Fibroblast of lung (primary cell): ENCODE measurements at regions not wholly inside any gene's neighbourhood (a gene's known extent, or its start where the extent isn't known, plus 50 kb on each side); places are given as distances from the start of the nearest gene placed in this dataset.

Source experiments
- DNase-seq, 2 donors: peaks; one replicate each; pipeline versions ENCODE4 v3.0.0 to v3.0.0-alpha.2; 2010; ENCODE audit warnings: low read depth in 2 of 2
- H2AFZ ChIP-seq: 2 replicates; pipeline ENCODE4 v1.5.1; 2012; ENCODE audit warnings: low read length, control low read depth, inconsistent platforms
- H3K27ac ChIP-seq: 2 replicates; pipeline ENCODE4 v1.5.1; 2011; ENCODE audit warnings: low read length, control low read depth; ENCODE audit not compliant: insufficient read depth
- H3K27me3 ChIP-seq: 2 replicates; pipeline ENCODE4 v1.5.1; 2011; ENCODE audit warnings: mild to moderate bottlenecking, low read length; ENCODE audit not compliant: control insufficient read depth, insufficient read depth
- H3K36me3 ChIP-seq: 2 replicates; pipeline ENCODE4 v1.5.1; 2011; ENCODE audit warnings: low read length; ENCODE audit not compliant: control insufficient read depth, insufficient read depth
- H3K4me1 ChIP-seq: 2 replicates; pipeline ENCODE4 v1.5.1; 2011; ENCODE audit warnings: low read length; ENCODE audit not compliant: control insufficient read depth, insufficient read depth; ENCODE audit errors: extremely low read depth
- H3K4me2 ChIP-seq: 2 replicates; pipeline ENCODE4 v1.5.1; 2011; ENCODE audit warnings: low read length, control low read depth; ENCODE audit not compliant: insufficient read depth; ENCODE audit errors: extremely low read depth
- H3K4me3 ChIP-seq, 4 experiments: fragments of 200-600 bp in 1 of 4; sonication (generic) in 1 of 4; replicated peaks in 1 of 4; 2 replicates each; pipeline ENCODE4 v1.5.1; 2011 to 2016; ENCODE audit warnings: low read length in 4 of 4, low read depth in 3 of 4, mild to moderate bottlenecking in 3 of 4, control low read depth in 2 of 4, inconsistent platforms in 1 of 4, mixed read lengths in 1 of 4; ENCODE audit not compliant: insufficient read depth in 1 of 4; ENCODE audit errors: control extremely low read depth in 1 of 4
- H3K79me2 ChIP-seq: 2 replicates; pipeline ENCODE4 v1.5.1; 2012; ENCODE audit warnings: mild to moderate bottlenecking, low read length, inconsistent platforms; ENCODE audit not compliant: control insufficient read depth, insufficient read depth
- H3K9ac ChIP-seq: 2 replicates; pipeline ENCODE4 v1.5.1; 2011; ENCODE audit warnings: mild to moderate bottlenecking, low read length, control low read depth; ENCODE audit not compliant: insufficient read depth
- H3K9me3 ChIP-seq: 2 replicates; pipeline ENCODE4 v1.5.1; 2012; ENCODE audit warnings: low read depth, low read length; ENCODE audit not compliant: control insufficient read depth, insufficient read depth
- H4K20me1 ChIP-seq: 2 replicates; pipeline ENCODE4 v1.5.1; 2011; ENCODE audit warnings: low read length; ENCODE audit not compliant: control insufficient read depth, insufficient read depth; ENCODE audit errors: extremely low read depth
- EZH2 ChIP-seq: IDR thresholded peaks from 2 replicates; pipeline ENCODE4 v1.5.1; 2012; ENCODE audit warnings: low read length, control low read depth, mild to moderate bottlenecking; ENCODE audit errors: missing control alignments
- TF ChIP-seq, protein P1 (sequence below), 2 donors: IDR thresholded peaks in 1 of 2; conservative IDR thresholded peaks in 1 of 2; 1 replicate in 1 of 2; 2 replicates in 1 of 2; pipeline ENCODE4 v1.5.1; 2011 to 2012; ENCODE audit warnings: low read length in 2 of 2, control low read depth in 1 of 2, inconsistent platforms in 1 of 2, low read depth in 1 of 2, mild to moderate bottlenecking in 1 of 2

DNA sequence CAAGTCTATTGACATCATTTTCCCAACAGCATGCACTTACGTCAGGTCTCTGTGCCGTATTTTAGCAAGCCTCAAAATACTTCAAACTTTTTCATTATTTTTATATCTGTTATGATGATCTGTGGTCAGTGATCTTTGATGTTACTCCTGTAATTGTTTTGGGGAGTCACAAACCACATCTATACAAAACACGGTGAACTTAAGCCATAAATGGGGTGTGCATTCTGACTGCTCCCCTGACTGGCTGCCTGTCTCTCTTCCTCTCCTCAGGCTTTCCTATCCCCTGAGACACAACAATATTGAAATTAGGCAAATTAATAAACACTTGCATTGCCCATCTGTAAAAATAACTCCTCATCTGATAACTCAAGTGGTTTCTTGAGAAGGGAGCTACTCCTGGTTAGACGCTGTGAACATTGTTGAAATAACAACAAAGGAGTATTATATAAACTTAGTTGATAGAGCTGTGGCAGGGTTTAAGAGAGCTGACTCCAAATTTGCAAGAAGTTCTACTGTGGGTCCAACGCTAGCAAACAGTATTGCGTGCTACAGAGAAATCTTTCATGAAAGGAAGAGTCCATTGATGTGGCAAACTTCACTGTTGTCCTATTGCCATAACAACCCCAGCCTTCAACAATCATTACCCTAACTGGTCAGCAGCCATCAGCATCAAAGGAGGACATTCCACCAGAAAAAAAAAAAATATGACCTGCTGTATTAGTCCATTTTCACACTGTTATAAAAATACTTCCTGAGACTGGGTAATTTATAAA, 105.8 kb upstream of the DSCAM start:
- Histone ChIP-seq H3K36me3 (no peaks in the 10 kb centered on the region), H2AFZ (no peak overlapping the region), H3K4me1 (no peaks in the 10 kb centered on the region), H3K27ac (no peak overlapping the region), H3K4me3 (no peak overlapping the region), H4K20me1 (no peaks in the 10 kb centered on the region), H3K9me3 (no peaks in the 10 kb centered on the region), H3K79me2 (no peaks in the 10 kb centered on the region), H3K27me3 (no peaks in the 10 kb centered on the region), H3K4me2 (no peak overlapping the region), H3K9ac (no peak overlapping the region)
- no peak for TF ChIP-seq EZH2
- TF ChIP-seq, protein P1, sequence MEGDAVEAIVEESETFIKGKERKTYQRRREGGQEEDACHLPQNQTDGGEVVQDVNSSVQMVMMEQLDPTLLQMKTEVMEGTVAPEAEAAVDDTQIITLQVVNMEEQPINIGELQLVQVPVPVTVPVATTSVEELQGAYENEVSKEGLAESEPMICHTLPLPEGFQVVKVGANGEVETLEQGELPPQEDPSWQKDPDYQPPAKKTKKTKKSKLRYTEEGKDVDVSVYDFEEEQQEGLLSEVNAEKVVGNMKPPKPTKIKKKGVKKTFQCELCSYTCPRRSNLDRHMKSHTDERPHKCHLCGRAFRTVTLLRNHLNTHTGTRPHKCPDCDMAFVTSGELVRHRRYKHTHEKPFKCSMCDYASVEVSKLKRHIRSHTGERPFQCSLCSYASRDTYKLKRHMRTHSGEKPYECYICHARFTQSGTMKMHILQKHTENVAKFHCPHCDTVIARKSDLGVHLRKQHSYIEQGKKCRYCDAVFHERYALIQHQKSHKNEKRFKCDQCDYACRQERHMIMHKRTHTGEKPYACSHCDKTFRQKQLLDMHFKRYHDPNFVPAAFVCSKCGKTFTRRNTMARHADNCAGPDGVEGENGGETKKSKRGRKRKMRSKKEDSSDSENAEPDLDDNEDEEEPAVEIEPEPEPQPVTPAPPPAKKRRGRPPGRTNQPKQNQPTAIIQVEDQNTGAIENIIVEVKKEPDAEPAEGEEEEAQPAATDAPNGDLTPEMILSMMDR (conservative IDR thresholded peaks at IDR 0.05 in 1 of 2, IDR thresholded peaks at IDR 0.05 in 1 of 2; ENCODE audit: low read depth in 1 of 2, low read length in 2 of 2): no peak
- no peak for DNase-seq

DNA sequence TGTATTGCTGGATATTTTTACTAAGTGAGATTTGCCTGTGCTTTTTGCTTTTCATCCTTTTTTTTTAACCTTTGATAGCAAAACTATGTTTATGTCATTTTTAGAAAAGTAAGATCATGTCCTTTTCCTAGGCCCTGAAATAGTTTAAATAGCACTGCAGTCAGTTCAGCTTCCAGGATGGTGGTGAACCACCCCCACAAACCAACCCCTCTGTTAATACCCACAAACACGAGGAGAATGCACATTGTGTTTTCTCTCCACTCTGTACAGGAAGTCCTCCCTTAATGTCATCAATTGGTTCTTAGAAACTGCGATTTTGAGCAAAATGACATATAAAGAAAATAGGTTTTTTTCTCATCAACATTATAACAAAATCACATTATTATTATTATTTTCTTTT, 117.7 kb upstream of the DSCAM start:
- TF ChIP-seq, protein P1 (conservative IDR thresholded peaks at IDR 0.05 in 1 of 2, IDR thresholded peaks at IDR 0.05 in 1 of 2; ENCODE audit: low read depth in 1 of 2, low read length in 2 of 2): no peak
- no peak for TF ChIP-seq EZH2
- peak in 1 of 2 donors; percentile 41 for DNase-seq
- H3K9ac ChIP-seq: no peak overlapping the region
- no peaks in the 10 kb centered on the region for H3K36me3 ChIP-seq
- H3K9me3 ChIP-seq: no peaks in the 10 kb centered on the region
- H3K27ac ChIP-seq: no peak overlapping the region
- H3K4me1 ChIP-seq: no peaks in the 10 kb centered on the region
- H4K20me1 ChIP-seq: no peaks in the 10 kb centered on the region
- no peaks in the 10 kb centered on the region for H3K79me2 ChIP-seq
- H3K4me3 ChIP-seq: no peak overlapping the region
- H3K27me3 ChIP-seq: no peaks in the 10 kb centered on the region
- no peak overlapping the region for H2AFZ ChIP-seq
- H3K4me2 ChIP-seq: no peak overlapping the region

DNA sequence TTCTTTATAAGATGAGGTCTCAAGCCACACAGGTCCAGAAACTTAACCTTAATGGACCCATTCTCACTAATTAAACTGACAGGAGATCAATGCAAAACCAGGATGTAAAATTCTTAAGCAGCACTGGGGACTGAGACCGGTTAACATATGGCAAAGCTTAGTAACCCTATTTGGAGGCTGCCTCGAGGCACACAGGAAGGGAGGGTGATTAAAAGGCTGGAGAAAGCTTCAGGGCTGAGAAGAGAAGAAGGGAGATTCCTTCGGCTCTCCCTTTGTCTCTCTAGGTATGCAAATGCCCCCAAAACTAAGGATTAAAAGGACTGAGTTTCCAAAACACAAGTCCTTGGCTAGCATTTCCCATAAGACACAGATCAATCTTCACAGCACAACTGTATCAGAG, 120.8 kb upstream of the DSCAM start:
- Histone ChIP-seq H3K4me1 (no peaks in the 10 kb centered on the region), H3K9me3 (no peaks in the 10 kb centered on the region), H3K4me3 (no peak overlapping the region), H3K79me2 (no peaks in the 10 kb centered on the region), H3K27ac (no peak overlapping the region), H2AFZ (no peak overlapping the region), H3K27me3 (no peaks in the 10 kb centered on the region), H3K4me2 (no peak overlapping the region), H4K20me1 (no peaks in the 10 kb centered on the region), H3K9ac (no peak overlapping the region), H3K36me3 (no peaks in the 10 kb centered on the region)
- DNase-seq: no peak
- TF ChIP-seq, protein P1 (conservative IDR thresholded peaks at IDR 0.05 in 1 of 2, IDR thresholded peaks at IDR 0.05 in 1 of 2; ENCODE audit: low read depth in 1 of 2, low read length in 2 of 2): no peak
- no peak for TF ChIP-seq EZH2
